Lung (tissue), 11 donors: ENCODE measurements at regions not wholly inside any gene's neighbourhood (a gene's known extent, or its start where the extent isn't known, plus 50 kb on each side); places are given as distances from the start of the nearest gene placed in this dataset.

ENCODE experiments used
- ATAC-seq: fragments of 200-7000 bp; cut with Tn5 transposase; one replicate; pipeline ENCODE4 v1.9.1; 2020; ENCODE audit warnings: moderate number of reproducible peaks; ENCODE audit not compliant: insufficient read depth, low FRiP score
- DNase-seq, 3 donors: peaks; one replicate each; pipeline ENCODE4 v3.0.0-alpha.2; 2013 to 2017
- H3K27ac ChIP-seq, 2 donors: one replicate each; pipeline ENCODE4 v1.5.1; 2013; ENCODE audit warnings: mild to moderate bottlenecking in 2 of 2, moderate library complexity in 2 of 2, control low read depth in 1 of 2, inconsistent platforms in 1 of 2, low read depth in 1 of 2, low read length in 1 of 2
- H3K27me3 ChIP-seq, 3 donors: one replicate each; pipeline ENCODE4 v1.5.1; 2013; ENCODE audit warnings: low read length in 2 of 3; ENCODE audit not compliant: control insufficient read depth in 3 of 3, insufficient read depth in 3 of 3
- H3K36me3 ChIP-seq, 4 donors: one replicate each; pipeline ENCODE4 v1.5.1; 2013; ENCODE audit warnings: low read length in 4 of 4, mild to moderate bottlenecking in 1 of 4, moderate library complexity in 1 of 4; ENCODE audit not compliant: control insufficient read depth in 4 of 4, insufficient read depth in 4 of 4
- H3K4me1 ChIP-seq, 5 donors: one replicate each; pipeline ENCODE4 v1.5.1; 2013; ENCODE audit warnings: low read length in 5 of 5, mild to moderate bottlenecking in 2 of 5, moderate library complexity in 1 of 5; ENCODE audit not compliant: control insufficient read depth in 5 of 5, insufficient read depth in 5 of 5
- H3K4me3 ChIP-seq: one replicate; pipeline ENCODE4 v1.5.1; 2013; ENCODE audit warnings: mild to moderate bottlenecking, control low read depth, moderate library complexity
- H3K9ac ChIP-seq, 2 donors: one replicate each; pipeline ENCODE4 v1.5.1; 2013; ENCODE audit warnings: low read length in 2 of 2, control low read depth in 1 of 2; ENCODE audit not compliant: insufficient read depth in 1 of 2
- H3K9me3 ChIP-seq, 4 donors: one replicate each; pipeline ENCODE4 v1.5.1; 2013; ENCODE audit warnings: low read length in 3 of 4, mild to moderate bottlenecking in 1 of 4, moderate library complexity in 1 of 4; ENCODE audit not compliant: control insufficient read depth in 4 of 4, insufficient read depth in 3 of 4
- WGBS, 2 donors: extraction: QIAGEN DNeasy Blood & Tissue Kit; methylation state at CpG; one replicate each; pipeline ENCODE4 v1.1.7; 2013; 5-methylcytosine and 5-hydroxymethylcytosine counted together
- TF ChIP-seq, protein P1 (sequence below): IDR thresholded peaks from 2 replicates; pipeline ENCODE4 v1.5.1; 2012; ENCODE audit warnings: mild to moderate bottlenecking; ENCODE audit errors: control extremely low read depth, extremely low read depth
- donor health status: control.
- donor health status: control.
- donor health status: Bipolar disorder and iron deficiency.
- donor health status: healthy.
- donor health status: DM: yes; HTN: yes; CAD: no.

DNA sequence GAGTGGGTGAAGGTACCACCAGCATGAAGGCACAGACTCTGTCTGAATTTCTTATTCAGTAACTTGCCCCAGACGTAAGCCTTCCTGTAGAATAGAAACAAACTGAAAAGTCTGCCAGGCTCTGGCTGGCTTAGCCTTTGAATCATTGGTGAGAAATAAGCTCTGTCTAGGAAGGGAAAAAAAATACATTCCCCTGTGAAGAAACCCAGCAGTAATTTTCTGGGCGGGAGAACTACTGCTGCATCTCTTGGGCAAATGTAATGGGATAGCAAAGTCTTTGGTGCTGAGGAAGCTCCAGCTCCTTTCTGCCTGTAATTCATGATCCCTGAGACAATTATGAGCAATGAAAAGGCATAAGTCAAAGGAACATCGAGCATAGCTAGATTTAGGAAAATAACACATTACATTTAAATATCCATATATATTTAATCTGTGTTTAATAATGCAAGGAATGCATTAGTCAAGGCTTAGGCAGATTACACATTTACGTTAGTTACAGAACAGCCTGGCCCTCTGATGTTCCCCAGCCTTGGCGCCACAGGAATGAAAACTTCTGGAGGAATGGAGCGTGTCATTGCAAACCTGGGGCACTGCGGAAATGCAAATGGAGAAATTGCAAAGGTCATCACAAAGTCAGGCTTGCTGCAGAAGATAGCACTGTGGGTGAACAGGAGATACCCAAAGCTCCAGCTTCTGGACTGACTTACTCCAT is 216.3 kb upstream of the CAMK1G start:
- no peaks in the 10 kb centered on the region for H3K27me3 ChIP-seq

DNA sequence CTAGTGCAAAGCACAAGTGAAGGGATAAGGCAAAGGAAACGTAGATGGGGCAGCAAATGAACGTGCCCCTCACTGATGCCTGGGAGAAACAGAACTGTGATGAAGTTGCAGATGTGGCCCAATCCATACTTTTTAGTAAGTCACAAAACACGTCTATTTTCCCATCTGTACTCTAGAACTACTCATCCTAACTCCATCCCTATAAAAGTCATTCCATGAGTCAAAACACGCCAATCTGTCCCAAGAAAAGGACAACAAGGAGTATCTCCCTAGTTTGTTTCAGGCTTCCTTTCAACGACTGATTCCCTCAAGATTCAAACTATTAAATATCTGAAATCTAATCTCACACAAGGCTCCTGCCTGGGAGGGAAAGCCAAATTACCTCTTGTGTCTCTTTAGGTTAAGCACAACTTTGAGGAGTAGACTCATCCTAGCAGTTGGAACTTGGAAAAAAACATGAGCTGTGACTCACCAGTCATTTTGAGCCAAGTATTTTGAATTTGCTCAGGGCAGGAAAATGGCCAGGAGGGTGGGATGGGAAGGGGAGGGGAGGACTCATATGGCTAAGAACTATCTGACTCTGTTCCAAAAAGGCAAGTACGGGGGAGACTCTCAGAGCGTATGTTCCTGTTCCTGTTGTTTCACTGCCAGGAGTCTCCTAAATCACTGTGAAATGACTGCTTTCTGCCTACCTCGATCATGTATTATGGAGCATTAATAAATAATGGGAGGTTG is 214.5 kb upstream of the CAMK1G start:
- Histone ChIP-seq H3K9ac (no peak overlapping the region), H3K4me3 (no peak overlapping the region), H3K36me3 (no peaks in the 10 kb centered on the region), H3K27me3 (no peaks in the 10 kb centered on the region), H3K9me3 (peaks cover 0 to 5% (median 0%) of the 10 kb centered on the region in 4 donors), H3K27ac (no peak overlapping the region), H3K4me1 (peaks cover 0 to 5% (median 4%) of the 10 kb centered on the region in 5 donors)
- WGBS, 2 donors = 60 to 63% methylated on average over 8 of the region's 8 CpGs
- ATAC-seq (peak; percentile 61), DNase-seq (peak; percentile 48 to 90 (median 76))
- TF ChIP-seq, protein P1, sequence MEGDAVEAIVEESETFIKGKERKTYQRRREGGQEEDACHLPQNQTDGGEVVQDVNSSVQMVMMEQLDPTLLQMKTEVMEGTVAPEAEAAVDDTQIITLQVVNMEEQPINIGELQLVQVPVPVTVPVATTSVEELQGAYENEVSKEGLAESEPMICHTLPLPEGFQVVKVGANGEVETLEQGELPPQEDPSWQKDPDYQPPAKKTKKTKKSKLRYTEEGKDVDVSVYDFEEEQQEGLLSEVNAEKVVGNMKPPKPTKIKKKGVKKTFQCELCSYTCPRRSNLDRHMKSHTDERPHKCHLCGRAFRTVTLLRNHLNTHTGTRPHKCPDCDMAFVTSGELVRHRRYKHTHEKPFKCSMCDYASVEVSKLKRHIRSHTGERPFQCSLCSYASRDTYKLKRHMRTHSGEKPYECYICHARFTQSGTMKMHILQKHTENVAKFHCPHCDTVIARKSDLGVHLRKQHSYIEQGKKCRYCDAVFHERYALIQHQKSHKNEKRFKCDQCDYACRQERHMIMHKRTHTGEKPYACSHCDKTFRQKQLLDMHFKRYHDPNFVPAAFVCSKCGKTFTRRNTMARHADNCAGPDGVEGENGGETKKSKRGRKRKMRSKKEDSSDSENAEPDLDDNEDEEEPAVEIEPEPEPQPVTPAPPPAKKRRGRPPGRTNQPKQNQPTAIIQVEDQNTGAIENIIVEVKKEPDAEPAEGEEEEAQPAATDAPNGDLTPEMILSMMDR = no peak

More for the DNA sequence above, 216.3 kb upstream of the CAMK1G start:
- Histone ChIP-seq H3K36me3 (no peaks in the 10 kb centered on the region), H3K27ac (no peak overlapping the region), H3K9me3 (peaks cover 0 to 5% (median 0%) of the 10 kb centered on the region in 4 donors), H3K4me1 (peaks cover 0 to 5% (median 4%) of the 10 kb centered on the region in 5 donors), H3K4me3 (no peak overlapping the region), H3K9ac (no peak overlapping the region)
- TF ChIP-seq, protein P1 = no peak
- DNase-seq = no peak
- no peak for ATAC-seq
- 88 to 92% methylated on average over 7 of the region's 7 CpGs for WGBS, 2 donors

DNA sequence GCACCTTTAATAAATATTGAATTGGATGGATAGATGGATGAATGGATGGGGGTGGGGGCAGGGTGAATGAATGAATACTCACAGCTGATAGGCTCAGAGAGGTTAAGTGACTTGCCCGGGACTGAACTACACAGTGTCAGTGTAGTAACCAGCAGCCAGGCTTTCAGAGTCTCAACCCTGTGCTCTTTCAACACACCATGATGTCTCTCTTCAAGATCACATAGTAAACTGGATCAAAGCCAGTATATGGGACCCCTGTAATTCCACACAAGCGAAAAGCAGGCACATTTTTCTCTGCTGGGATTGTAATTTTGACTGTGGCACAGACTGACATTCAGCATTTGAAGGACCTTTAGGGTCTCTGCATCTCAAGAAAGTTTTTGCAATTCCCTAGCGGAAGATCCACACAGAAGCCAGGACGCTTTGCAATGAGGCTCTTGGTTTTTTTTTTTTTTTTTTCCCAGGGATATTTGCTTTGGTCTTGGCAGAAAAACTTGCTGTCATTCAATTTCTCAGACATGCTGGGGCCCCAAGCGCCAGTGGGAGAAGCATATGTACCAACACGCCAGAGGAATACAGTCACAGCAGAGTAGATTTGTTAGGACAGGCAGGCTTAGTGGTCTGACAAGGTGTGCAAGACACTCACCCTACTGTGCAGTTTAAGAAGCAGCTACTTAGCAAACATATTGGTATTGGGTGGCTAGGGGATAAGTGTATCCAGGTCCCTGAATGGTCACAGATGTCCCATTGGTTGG is 213.1 kb upstream of the CAMK1G start:
- no peak overlapping the region for H3K9ac ChIP-seq
- H3K4me3 ChIP-seq = no peak overlapping the region
- peaks cover 0 to 5% (median 4%) of the 10 kb centered on the region in 5 donors for H3K4me1 ChIP-seq
- DNase-seq (peak in 1 of 3 donors; percentile 26), ATAC-seq (no peak)
- H3K9me3 ChIP-seq = peaks cover 0 to 5% (median 0%) of the 10 kb centered on the region in 4 donors
- H3K36me3 ChIP-seq = no peaks in the 10 kb centered on the region
- WGBS, 2 donors = 80 to 89% methylated on average over 6 of the region's 6 CpGs
- H3K27ac ChIP-seq = no peak overlapping the region
- TF ChIP-seq, protein P1 = no peak
- no peaks in the 10 kb centered on the region for H3K27me3 ChIP-seq
